GM19351 (cell line): ENCODE measurements at regions not wholly inside any gene's neighbourhood (a gene's known extent, or its start where the extent isn't known, plus 50 kb on each side); places are given as distances from the start of the nearest gene placed in this dataset.
"Not testable (repeated sequence)": the region's sequence is repeated elsewhere in the genome, so short reads cannot be mapped to it uniquely, and the experiment has no call there.

Experiments used
- ATAC-seq: cut with Tn5 transposase; IDR thresholded peaks from one replicate; pipeline ENCODE4 v1.9.1; 2021; ENCODE audit warnings: mild to moderate bottlenecking, moderate library complexity; ENCODE audit not compliant: unreplicated experiment

DNA sequence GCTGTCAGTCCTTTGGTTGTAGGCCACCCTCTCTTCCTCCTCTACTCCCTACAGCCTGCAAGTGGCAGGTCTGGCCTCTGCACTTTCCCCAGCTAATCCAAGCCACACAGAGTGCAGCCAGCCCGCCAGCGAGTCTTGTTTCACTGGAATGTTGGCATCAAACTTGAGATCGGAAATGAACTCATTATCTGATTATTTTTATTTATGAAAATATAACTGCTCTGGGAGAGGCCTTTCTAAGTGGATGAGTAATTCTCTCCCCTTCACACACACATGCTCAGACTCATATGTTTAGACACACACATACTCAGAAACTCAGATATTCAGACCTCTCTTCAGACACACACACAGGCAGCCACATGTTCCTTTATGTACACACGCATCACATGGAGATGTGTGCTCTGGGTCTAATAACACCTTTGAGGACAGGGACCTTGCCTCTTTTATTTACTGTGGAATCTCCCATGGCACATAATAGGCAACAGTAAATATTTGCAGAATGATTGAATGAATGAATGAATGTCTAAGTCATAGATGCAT is 151.3 kb downstream of the ZFP36L2 start:
- no peak for ATAC-seq

- no peak for ATAC-seq
Observed at GRCh38 chr2:43074592-43075053, 151.8 kb downstream of the ZFP36L2 start.

DNA sequence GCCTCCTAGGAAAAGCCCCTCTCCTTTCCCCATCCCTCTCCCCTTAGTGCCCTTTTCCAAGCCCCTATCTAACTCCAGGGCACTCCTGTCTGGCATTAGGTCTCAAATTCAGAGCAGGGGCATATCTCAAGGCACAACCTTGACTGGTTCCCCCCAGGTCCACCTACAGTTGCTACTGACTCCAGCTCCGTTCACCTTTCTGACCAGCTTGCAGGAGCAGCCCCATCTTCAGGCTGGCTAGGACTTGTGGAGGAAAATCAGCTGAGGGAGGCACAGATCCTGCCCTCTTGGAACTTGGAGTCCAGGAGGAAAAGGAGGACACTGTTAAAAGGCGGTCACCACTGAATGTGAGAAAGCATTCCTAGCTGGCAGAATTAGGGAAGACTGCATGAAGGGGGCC is 152.4 kb downstream of the ZFP36L2 start:
- no peak for ATAC-seq

DNA sequence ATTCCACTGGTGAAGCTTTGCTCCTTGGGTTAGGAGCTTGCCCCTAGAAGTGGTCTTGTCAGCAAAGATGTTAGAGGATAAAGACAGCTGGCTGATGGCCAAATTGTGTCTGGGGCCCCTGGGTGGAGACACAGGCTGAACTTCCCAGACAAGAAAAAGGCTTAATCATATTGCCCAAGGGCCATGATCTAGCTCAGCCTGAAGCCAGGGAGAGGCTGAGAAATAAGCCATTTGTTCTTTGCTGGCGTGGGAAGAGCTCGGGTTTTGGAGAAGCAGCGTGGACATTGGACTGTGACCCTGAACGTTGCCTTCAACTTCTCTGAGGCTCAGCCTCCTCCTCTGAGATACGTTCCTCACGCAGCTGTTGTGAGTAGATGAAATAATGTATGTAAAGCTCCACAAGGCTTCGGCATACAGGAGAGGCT is 153.0 kb downstream of the ZFP36L2 start:
- no peak for ATAC-seq

DNA sequence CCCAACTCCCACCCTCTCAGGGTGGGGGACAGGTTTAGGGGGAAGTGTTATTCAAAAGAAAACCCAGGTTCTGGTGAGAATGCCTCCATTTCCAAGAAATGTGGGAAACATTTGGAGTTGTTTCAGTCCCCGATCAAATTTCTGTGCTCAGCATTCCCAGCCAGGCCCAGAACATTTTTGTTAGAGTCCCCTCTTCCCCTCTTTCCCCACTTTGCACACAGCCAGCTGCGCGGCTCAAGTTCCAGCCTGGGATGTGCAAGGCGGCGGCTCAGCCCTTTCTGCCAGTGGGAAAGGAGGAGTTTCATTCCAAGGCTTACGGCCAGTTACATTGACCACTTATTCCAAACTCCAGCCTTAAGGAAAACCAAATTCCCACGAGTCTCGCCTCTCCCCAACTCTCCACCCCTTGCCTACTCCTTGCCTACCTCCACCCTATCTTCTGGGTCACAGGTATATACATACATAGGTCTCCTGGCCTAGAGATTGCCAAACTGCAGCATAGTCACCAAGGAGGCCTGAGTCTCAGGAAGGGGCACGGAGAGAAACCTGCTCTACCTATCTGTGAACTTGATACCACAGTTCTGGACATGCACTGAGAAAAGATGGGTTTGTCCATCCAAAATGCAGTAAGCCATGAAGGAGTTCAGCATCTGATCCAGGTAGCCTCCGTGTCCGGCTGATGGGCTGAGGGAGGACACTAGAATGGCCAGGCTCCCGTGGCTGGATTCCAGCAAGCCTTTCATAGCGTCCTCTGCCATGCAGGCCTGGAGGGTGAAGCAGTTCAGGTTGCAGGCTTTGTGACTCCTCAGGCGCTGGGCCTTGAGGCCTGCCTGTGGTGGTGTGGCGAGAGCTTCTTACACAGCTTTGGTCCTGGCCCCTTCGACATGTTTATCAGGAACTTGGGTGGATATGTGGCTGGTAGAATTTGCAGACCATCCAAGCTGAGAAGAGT is 154.5 kb downstream of the ZFP36L2 start:
- ATAC-seq: no peak

DNA sequence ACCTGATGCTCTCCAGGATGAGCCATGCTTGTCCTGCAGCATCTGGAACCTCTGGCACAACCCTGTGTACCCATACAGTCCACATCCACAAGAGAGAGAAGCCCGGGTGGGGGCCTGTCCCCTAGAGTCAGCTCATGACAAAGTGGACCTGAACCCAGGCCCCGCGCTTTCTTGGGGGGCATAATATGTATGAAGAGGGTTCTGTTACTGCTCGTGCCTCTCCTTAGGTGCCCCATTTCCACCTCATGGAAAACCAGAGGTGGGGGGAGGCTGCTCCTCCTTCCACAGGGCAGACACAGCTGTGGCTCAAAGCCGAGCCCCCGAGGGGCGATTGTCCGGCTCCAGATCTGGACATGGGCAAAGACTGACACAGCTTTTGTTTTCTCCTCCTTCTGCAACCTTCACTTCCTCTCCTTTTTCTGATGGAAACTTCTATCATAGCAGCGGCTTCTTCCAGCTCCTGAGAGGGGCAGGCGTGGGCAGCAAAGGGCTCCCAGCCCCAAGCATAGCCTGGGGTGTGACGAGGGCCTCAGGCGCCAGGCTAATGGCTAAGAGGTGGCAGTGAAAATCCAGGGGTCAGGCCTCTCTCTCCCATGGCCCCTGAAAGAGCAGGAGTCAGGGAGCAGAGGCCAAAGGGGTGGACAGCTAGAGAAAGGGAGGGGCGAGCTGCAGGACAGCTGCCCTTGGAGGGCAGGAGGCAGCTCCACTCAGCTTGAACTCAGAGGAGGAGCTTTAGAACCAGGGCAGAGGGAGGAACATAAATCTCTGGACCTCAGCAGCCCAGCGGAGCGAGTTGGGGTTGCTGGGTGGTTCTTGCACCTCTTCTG is 155.5 kb downstream of the ZFP36L2 start:
- no peak for ATAC-seq

GRCh38 chr2:43070030-43070429 is 156.4 kb downstream of the ZFP36L2 start:
- ATAC-seq: no peak

DNA sequence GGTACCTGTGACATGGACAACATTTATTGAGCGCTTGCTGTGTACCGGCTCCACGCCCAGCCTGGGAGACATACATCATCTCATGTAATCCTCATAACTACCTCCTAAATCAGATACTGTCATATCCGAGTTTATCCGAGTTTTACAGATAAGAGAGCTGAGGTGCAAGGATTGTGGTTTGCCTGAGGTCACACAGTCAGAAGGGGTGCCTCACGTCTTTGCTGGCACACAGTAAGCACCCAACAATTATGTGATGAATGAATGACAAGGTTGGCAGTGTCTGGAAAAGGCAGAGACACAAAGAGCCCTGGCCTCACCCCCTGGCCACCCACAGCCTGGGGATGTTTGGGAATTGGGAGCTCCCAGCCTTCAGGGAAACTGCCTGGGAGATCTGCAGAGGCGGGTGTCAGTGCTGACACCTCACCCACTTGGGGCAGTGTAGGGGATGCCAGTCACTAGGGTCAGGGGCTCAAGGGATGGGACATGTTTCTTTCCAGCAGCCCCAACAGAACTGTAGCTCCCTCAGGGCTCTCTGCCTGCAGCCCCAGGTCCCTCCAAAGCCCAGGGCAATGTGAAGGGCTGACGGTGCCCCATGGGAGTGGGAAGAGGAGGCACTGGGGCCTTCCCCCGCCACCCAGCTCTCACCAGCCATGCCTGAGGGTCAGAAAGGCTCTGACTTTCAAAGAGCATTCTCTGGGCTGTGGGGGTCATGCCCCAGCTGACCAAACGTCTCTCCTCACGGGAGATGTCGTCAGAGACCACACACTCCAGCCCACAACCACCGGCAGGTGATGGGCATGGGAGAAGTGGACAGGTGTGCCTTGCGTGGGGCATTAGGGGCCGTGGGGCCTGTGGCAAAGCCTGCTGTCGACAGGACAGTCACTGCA is 157.5 kb downstream of the ZFP36L2 start:
- ATAC-seq: no peak

DNA sequence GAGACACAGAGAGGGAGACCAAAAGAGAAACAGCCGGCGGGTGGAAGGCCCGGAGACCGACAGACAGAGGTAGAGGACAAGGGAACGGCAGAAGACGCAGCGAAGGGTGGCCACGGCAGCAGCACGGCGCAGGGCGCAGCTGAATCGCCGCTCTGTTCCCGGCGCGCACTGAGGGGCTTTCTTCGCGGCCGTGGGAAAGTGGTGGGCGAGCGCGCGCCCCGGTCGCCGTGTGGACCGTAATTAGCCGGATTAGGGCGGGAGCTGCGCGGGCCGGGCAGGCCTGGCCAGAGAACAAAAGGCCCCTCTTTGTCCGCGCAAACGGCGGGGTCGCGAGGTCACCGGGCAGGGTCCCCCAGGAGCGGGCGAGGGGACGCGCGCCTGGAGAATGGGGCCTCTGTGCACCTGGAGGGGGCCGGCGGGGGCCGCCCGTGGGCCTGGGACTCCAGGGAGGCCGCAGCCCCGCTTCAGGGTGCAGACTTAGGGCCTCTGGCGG is 158.3 kb downstream of the ZFP36L2 start:
- ATAC-seq: no peak

DNA sequence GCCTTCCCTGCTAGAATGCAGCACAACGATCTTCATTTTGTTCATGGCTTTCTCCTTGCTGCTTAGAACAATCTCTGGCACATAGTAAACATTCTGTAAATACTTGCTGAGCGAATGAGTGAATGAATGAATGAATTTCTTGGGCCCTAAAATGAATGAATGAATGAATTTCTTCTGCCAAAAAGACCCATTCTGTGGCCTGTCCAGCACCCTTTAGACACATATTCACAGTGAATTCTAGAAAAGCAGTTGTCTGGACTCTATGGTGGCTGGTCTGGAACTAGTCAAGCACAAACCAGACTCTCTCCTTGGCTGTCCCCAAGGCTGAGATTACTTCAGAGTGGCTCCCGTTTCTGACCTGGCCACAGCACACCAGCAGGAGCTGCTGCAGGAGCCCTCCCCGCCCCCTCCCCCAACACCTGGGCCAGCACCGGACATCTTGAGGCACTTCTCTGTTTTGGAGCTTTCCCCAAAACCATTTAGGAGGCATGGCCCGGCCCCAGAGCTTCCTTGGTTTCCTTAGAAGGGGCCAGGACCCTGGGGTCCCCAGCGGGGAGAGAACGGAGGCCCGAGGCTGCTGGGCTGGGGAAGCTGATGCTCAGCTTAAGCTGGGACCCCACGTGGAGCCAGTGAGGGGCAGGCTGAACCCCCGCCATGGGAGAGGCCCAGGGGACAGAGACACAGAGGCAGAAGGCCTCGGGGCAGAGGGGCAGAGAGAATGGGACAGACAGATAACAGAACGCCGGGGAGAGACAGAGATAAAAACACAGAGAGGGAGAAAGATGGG is 159.0 kb downstream of the ZFP36L2 start:
- no peak for ATAC-seq

GRCh38 chr2:43066541-43067253 is 159.7 kb downstream of the ZFP36L2 start:
- ATAC-seq: not testable (repeated sequence)

- ATAC-seq: no peak
Observed at GRCh38 chr2:43065871-43066270, 160.5 kb downstream of the ZFP36L2 start.

- ATAC-seq: no peak
Observed at GRCh38 chr2:43065036-43065435, 161.4 kb downstream of the ZFP36L2 start.

DNA sequence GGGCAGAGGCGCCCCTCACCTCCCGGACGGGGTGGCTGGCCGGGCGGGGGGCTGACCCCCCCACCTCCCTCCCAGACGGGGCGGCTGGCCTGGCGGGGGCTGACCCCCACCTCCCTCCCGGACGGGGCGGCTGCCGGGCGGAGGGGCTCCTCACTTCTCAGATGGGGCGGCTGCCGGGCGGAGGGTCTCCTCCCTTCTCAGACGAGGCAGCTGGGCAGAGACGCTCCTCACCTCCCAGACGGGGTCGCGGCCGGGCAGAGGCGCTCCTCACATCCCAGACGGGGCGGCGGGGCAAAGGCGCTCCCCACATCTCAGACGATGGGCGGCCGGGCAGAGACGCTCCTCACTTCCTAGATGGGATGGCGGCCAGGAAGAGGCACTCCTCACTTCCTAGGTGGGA is 163.3 kb downstream of the ZFP36L2 start:
- not testable (repeated sequence) for ATAC-seq

- ATAC-seq: no peak
Observed at GRCh38 chr2:43062058-43062457, 164.3 kb downstream of the ZFP36L2 start.

- ATAC-seq: no peak
Observed at GRCh38 chr2:43060390-43061016, 165.9 kb downstream of the ZFP36L2 start.

GRCh38 chr2:43059183-43059897 is 167.1 kb downstream of the ZFP36L2 start:
- peak; percentile 62 for ATAC-seq

DNA sequence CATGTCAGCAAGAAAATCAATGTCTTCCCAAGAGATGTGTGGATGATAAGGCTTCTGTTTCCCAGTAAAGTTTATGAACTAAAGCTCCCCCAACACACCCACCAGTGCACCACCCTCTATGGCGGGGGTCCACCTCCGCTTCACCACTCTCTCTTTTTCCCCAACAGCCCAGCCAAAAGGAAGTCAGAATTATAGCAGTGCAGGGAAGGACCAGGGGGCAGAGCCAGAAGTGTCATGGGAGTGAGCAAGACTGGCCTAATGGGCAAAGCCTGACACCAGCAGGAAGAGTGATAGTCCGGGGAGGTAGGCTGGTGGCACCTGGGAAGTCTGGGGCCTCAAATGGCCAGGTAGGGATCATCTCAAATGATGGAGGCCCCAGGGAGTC is 167.7 kb downstream of the ZFP36L2 start:
- ATAC-seq: no peak
